MCF 10A (cell line): ENCODE measurements at regions not wholly inside any gene's neighbourhood (a gene's known extent, or its start where the extent isn't known, plus 50 kb on each side); places are given as distances from the start of the nearest gene placed in this dataset.
A peak's percentile ranks its signal among the peaks of the same experiment; 100 is the strongest.

Experiments used
- BruUV-seq: library from RNA; stranded (reverse); fragments of 400-500 nt; replicated peaks from 2 replicates; lab custom pipeline; 2021; lab: Mats Ljungman, UMichigan
- CTCF ChIA-PET: fragments of 300-600 bp; sonication (Branson Sonifier 250); formaldehyde crosslinking; extraction: SDS; loops from one replicate; lab custom pipeline; 2021; ENCODE audit warnings: antibody characterized with exemption, inconsistent platforms; lab: Yijun Ruan, JAX
- POLR2A ChIA-PET: fragments of 300-600, 350-650 bp; sonication (Branson Sonifier 250); formaldehyde crosslinking; extraction: SDS; loops from one replicate; lab custom pipeline; 2020; ENCODE audit warnings: antibody characterized with exemption, inconsistent platforms; lab: Yijun Ruan, JAX
- DNase-seq: peaks from one replicate; pipeline ENCODE4 v3.0.0-alpha.2; 2018; ENCODE audit not compliant: unreplicated experiment
- H3K27ac Mint-ChIP-seq: one replicate; pipeline ENCODE4 v1.8.0; 2022; ENCODE audit warnings: mild to moderate bottlenecking, low read depth, mixed read lengths; ENCODE audit not compliant: unreplicated experiment
- H3K27me3 Mint-ChIP-seq: one replicate; pipeline ENCODE4 v1.8.0; 2022; ENCODE audit warnings: mixed read lengths; ENCODE audit not compliant: insufficient read depth, unreplicated experiment
- H3K36me3 Mint-ChIP-seq: one replicate; pipeline ENCODE4 v1.8.0; 2022; ENCODE audit warnings: mild to moderate bottlenecking, moderate library complexity, mixed read lengths; ENCODE audit not compliant: insufficient read depth, unreplicated experiment
- H3K4me1 Mint-ChIP-seq: one replicate; pipeline ENCODE4 v1.8.0; 2022; ENCODE audit warnings: mixed read lengths; ENCODE audit not compliant: insufficient read depth, unreplicated experiment
- H3K4me3 Mint-ChIP-seq: one replicate; pipeline ENCODE4 v1.8.0; 2022; ENCODE audit warnings: mild to moderate bottlenecking, moderate library complexity, mixed read lengths; ENCODE audit not compliant: unreplicated experiment
- H3K9me3 Mint-ChIP-seq: one replicate; pipeline ENCODE4 v1.8.0; 2022; ENCODE audit warnings: mixed read lengths; ENCODE audit not compliant: unreplicated experiment
- intact Hi-C: fragments of 100-400 bp; cut with micrococcal nuclease; formaldehyde crosslinking; loops from 2 replicates; pipeline ENCODE4 v1.14.1; 2022
- TF ChIP-seq, protein P1 (sequence below): fragments of 200-600 bp; IDR thresholded peaks from one replicate; pipeline ENCODE4 v1.8.0; 2022; ENCODE audit warnings: antibody characterized with exemption, mild to moderate bottlenecking; ENCODE audit not compliant: unreplicated experiment

DNA sequence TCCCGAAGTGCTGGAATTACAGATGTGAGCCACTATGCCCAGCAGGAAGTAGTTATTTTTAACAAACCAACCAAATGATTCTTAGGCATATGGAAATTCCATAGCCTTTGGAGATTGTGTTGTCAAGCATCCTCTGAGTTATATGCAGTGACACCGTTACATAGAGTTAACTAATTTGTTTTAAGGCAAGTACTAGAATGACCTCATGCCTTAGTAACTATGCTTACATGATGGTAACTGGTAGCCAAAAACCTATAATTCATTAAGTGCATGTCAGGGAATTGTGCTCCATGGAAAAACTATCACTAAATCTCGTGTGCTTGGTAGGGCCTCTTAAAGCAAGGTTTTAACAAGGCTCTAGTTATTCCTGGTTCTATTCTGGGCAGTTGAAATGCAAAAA is 392.8 kb downstream of the TUSC7 start:
- Mint-ChIP-seq H3K4me1 (no peaks in the 10 kb centered on the region), H3K27me3 (peaks cover 28% of the 10 kb centered on the region), H3K36me3 (no peaks in the 10 kb centered on the region), H3K27ac (no peak overlapping the region), H3K9me3 (no peaks in the 10 kb centered on the region), H3K4me3 (no peak overlapping the region)
- intact Hi-C loops: no loop called here
- CTCF ChIA-PET: interaction anchor here (0.7 kb wide), 1 partner anchor 68 kb away, joined by 3 read pairs; no protein-coding TSS in a partner anchor
- no TSS peak for BruUV-seq
- POLR2A ChIA-PET: interaction anchor here (0.6 kb wide), 2 partner anchors 353 to 539 kb away, joined by 3 read pairs; no protein-coding TSS in a partner anchor
- TF ChIP-seq, protein P1, sequence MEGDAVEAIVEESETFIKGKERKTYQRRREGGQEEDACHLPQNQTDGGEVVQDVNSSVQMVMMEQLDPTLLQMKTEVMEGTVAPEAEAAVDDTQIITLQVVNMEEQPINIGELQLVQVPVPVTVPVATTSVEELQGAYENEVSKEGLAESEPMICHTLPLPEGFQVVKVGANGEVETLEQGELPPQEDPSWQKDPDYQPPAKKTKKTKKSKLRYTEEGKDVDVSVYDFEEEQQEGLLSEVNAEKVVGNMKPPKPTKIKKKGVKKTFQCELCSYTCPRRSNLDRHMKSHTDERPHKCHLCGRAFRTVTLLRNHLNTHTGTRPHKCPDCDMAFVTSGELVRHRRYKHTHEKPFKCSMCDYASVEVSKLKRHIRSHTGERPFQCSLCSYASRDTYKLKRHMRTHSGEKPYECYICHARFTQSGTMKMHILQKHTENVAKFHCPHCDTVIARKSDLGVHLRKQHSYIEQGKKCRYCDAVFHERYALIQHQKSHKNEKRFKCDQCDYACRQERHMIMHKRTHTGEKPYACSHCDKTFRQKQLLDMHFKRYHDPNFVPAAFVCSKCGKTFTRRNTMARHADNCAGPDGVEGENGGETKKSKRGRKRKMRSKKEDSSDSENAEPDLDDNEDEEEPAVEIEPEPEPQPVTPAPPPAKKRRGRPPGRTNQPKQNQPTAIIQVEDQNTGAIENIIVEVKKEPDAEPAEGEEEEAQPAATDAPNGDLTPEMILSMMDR: no peak
- DNase-seq: no peak

DNA sequence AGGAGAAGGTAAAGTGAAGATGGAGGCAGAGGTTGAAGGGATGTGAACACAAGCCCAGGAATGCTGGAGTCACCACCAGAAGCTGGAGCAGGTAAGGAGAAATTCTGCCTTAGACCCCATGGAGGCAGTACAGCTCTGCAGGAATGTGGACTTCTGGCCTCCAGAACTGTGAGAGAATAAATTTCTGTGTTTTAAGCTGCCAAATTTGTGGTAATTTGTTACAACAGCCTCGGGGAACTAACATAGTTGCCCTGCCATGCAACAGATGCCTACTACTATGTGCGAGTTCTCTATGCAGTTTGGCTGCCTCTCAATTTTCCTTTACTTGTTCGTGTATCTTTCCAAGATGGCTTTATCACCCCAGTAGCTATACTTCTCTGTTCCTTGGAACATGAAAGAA is 394.1 kb downstream of the TUSC7 start:
- Mint-ChIP-seq H3K27me3 (peaks cover 40% of the 10 kb centered on the region), H3K36me3 (no peaks in the 10 kb centered on the region), H3K4me3 (no peak overlapping the region), H3K9me3 (no peaks in the 10 kb centered on the region), H3K27ac (no peak overlapping the region), H3K4me1 (no peaks in the 10 kb centered on the region)
- ChIA-PET CTCF (interaction anchor here (0.7 kb wide), 1 partner anchor 820 kb away, joined by 3 read pairs; no protein-coding TSS in a partner anchor), POLR2A (no interaction called here)
- intact Hi-C loops: no loop called here
- BruUV-seq: no TSS peak
- TF ChIP-seq, protein P1: no peak
- DNase-seq: peak; percentile 8

DNA sequence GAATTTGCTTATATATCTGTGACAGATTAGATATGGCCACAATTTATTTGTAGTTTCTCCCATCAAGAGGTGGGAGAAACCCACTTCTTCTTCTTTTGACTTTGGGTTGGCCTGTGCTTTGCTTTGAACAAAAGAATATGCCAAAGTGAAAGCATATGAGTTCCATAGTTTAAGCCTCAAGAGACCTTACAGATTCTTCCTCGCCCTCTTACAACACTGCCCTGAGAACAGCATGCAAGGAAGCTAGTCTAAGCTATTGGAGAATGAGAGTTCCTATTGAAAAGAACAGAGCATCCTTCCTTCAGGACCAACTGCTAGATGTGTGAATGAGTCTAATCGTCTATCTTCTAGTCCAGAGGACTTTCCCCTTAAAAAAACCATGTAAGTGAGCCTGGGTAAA is 394.8 kb downstream of the TUSC7 start:
- DNase-seq: no peak
- ChIA-PET CTCF (interaction anchor here (0.5 kb wide), 1 partner anchor 448 kb away, joined by 3 read pairs; no protein-coding TSS in a partner anchor), POLR2A (no interaction called here)
- intact Hi-C loops: no loop called here
- Mint-ChIP-seq H3K27ac (no peak overlapping the region), H3K4me3 (no peak overlapping the region), H3K27me3 (peaks cover 40% of the 10 kb centered on the region), H3K36me3 (no peaks in the 10 kb centered on the region), H3K4me1 (no peaks in the 10 kb centered on the region), H3K9me3 (no peaks in the 10 kb centered on the region)
- TF ChIP-seq, protein P1: no peak
- BruUV-seq: no TSS peak

DNA sequence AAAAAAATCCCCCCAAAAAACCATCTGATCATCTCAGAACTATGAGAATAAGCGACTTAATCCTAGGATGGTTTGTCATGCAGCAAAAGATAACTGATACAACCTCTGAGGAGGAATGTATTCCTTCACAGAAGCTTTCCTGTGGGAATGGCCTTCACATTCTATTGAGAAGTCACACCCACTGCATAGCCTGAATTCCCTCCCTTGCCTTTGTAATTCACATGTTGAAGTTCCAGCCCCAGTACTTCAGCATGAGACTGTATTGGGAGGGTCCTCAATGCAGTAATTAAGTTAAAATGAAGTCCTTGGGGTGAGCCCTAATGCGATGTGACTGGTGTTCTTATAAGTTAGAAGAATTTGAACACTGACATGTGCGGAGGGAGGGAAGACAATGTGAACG is 395.2 kb downstream of the TUSC7 start:
- no peaks in the 10 kb centered on the region for H3K9me3 Mint-ChIP-seq
- no TSS peak for BruUV-seq
- H3K36me3 Mint-ChIP-seq: no peaks in the 10 kb centered on the region
- intact Hi-C loops: no loop called here
- POLR2A ChIA-PET: no interaction called here
- no peaks in the 10 kb centered on the region for H3K4me1 Mint-ChIP-seq
- no peak overlapping the region for H3K4me3 Mint-ChIP-seq
- no peak overlapping the region for H3K27ac Mint-ChIP-seq
- CTCF ChIA-PET: interaction anchor here (0.5 kb wide), 1 partner anchor 448 kb away, joined by 3 read pairs; no protein-coding TSS in a partner anchor
- TF ChIP-seq, protein P1: no peak
- H3K27me3 Mint-ChIP-seq: peaks cover 40% of the 10 kb centered on the region
- no peak for DNase-seq
